NCI-H748 (cell line): ENCODE measurements at regions not wholly inside any gene's neighbourhood (a gene's known extent, or its start where the extent isn't known, plus 50 kb on each side); places are given as distances from the start of the nearest gene placed in this dataset.
"Not testable (repeated sequence)": the region's sequence is repeated elsewhere in the genome, so short reads cannot be mapped to it uniquely, and the experiment has no call there.

ENCODE experiments used
- DNase-seq: peaks from one replicate; lab custom pipeline; 2025; ENCODE audit not compliant: unreplicated experiment; lab: John Stamatoyannopoulos, UW

DNA sequence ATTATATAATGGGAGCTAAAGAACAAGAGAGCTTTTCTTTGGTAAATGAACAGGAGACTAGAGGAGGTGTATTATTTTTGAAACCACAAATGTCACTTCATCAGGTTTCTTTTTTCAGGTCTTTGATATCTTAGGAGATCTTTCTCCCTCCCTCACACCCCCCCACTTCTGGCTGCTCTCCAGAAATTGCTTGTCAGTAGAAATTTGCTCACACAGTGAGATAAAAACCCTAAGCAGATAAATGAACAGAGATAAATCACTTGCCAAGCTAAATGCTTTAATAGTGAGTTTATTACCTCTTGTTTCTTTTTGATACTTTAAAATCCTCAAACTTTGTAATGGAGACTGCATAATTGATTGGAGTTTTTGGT is 421.2 kb upstream of the TENM3 start:
- peak; percentile 45 for DNase-seq

DNA sequence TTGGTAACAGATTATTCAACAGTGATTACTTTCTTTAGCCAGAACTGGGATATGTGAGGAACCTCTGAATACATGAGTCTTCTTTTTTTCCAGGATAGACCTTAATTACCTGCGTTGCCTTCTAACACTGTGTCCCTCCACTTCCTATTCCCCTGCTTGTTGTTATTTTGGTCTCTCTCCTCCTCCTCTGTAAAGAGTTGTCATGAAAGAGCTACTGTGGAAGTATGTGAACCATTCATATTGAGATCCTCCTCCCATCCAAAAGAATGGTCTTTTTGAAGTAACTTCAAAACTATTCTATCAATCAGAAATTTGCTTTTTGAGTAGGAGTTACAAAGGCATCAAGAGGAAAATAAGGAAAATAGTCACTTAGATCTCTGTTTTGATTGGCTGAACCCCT is 420.0 kb upstream of the TENM3 start:
- no peak for DNase-seq

DNA sequence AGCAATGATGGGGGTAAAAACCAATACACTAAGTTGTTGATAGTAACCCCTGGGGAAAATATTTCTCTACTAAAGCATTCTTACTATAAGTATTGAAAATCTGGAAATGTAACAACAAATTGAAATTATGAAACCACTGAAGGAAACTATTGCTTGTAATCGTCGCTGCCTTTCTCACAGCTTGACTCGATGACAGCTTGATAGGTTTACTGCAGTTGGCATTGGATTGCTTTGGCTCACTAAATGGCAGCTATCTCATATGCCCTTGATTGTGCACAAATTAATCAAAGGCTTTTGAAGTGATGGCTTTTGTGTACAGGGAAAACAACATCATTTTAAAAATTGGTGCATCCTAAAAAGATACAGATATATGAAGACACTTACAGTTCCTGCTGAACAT is 419.6 kb upstream of the TENM3 start:
- no peak for DNase-seq

GRCh38 chr4:181825564-181825963 is 417.6 kb upstream of the TENM3 start:
- DNase-seq = no peak

GRCh38 chr4:181827246-181827645 is 416.0 kb upstream of the TENM3 start:
- DNase-seq = peak; percentile 29

- no peak for DNase-seq
Observed at GRCh38 chr4:181830404-181831035, 412.7 kb upstream of the TENM3 start.

GRCh38 chr4:181834071-181834470 is 409.1 kb upstream of the TENM3 start:
- DNase-seq = no peak

GRCh38 chr4:181835348-181835747 is 407.9 kb upstream of the TENM3 start:
- peak; percentile 16 for DNase-seq

GRCh38 chr4:181838253-181838652 is 404.9 kb upstream of the TENM3 start:
- DNase-seq = no peak

DNA sequence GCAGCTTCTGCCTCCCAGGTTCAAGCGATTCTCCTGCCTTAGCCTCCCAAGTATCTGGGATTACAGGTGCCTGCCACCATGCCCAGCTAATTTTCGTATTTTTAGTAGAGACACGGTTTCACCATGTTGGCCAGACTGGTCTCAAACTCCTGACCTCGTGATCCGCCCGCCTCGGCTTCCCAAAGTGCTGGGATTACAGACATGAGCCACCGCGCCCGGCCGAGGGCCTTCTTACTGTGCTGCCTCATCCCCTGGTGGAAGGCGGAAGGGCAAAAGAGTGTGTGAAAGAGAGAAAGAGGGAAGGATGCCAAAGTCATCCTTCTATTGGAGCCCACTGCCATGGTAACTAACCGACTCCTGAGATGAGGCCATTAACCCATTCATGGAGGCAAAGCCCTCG is 399.4 kb upstream of the TENM3 start:
- DNase-seq = not testable (repeated sequence)

DNA sequence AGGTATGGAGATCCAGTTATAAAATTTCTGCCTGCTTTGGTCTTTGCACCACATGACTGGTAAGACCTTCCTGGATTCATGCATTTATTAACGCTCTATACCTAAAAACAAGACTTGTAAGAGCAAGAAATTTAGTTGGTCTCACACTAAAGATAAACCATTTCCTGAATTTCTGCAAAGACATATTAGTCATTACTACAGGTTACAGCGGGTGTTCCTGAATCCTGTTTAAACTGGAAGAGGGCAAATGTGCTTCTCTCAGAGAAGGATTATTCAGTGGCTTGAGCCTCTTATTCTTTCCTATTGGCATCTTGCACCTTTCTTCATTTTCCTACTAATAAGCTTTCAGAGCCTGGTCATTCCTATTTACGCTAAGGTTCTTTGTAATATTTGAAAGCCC is 397.6 kb upstream of the TENM3 start:
- no peak for DNase-seq

DNA sequence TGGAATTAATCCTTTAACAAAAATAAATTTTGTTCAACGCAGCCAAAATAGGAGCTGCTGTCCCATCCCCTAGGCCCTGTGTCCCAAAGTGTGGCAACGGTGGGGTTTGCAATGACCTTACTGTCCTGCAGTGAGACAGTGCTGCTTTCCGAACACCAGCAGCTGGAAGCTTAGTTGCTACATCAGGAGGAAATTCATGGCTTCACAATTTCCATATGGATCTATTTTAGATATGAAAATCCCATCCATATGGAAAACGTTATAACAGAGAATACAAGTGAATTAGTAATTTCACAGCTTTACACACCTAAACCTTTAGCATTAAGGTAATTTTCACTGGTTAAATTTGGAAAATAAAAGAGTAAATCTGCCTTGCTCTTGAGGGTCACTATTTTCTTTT is 396.3 kb upstream of the TENM3 start:
- no peak for DNase-seq

GRCh38 chr4:181848357-181848756 is 394.8 kb upstream of the TENM3 start:
- no peak for DNase-seq

DNA sequence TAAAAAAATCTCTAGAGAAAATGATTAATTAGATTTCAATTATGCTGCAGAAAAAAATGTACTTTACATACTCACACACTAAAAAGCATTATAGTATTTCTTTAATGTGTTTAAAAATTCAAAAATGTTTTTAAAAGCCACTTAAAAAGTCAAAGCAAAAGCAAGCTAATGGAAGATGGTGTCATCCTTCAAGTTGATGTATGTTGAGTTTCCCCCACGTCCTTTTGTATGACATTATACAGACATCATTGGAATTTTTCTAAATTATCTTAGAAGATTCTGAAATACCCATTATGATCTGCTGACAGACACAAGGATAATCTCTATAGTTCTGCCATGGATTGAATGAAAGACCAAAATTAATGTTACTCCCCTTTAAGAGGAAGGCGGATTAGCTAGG is 393.7 kb upstream of the TENM3 start:
- DNase-seq = no peak

GRCh38 chr4:181853881-181854511 is 389.2 kb upstream of the TENM3 start:
- DNase-seq = no peak

DNA sequence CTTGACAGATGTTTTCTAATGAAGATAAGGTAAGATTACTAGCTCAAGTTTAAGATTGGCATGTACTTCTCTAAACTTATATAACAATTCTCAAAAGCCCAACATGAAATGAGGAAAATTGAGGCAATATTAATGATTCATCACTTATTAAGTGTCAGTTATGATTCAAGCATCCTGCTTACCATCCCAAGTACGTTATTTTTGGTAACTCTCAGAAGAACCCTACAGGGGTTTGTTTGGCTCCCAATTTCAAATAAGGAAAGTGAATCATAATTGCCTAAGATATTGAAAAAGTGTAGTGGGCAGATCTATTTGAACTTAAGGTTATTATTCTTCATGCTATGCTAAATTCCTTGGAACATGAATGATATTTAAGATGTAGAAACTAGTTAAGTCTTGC is 387.9 kb upstream of the TENM3 start:
- DNase-seq = no peak

DNA sequence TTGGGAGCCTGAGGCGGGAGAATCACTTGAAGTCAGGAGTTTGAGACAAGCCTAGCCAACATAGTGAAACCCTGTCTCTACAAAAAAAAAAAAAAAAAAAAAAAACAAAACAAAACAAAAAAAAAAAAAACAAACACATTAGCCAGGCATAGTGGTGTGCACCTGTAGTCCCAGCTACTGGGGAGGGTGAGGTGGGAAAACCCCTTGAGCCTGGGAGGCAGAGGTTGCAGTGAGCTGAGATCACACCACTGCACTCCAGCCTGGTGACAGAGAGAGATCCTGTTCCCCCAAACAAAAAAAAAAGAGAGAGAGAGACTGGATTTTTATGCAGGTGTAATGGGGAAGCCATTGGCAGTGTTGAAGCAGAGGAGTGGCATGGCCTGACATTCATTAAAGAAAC is 385.7 kb upstream of the TENM3 start:
- DNase-seq = not testable (repeated sequence)

DNA sequence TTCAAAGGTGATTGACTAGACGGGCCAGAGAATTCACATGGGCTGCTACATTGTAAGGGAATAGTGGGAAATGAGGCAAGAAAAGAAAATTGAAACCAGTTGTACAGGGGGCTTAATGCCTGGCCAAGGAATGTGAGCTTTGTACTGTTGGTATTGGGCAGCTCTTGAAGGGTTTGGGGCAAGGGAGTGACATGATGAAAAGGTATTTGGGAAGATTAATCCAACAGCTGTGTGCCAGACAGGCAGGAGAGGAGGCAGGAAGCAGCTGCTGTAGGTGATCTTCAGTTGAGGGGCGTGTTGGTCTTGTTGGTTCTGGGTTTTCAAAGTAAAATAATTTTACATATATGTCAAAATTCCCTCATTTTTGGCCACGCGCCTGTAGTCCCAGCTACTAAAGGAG is 384.5 kb upstream of the TENM3 start:
- no peak for DNase-seq

- DNase-seq = peak; percentile 15
Observed at GRCh38 chr4:181859439-181859838, 383.8 kb upstream of the TENM3 start.

- peak; percentile 6 for DNase-seq
Observed at GRCh38 chr4:181860157-181860556, 383.0 kb upstream of the TENM3 start.

DNA sequence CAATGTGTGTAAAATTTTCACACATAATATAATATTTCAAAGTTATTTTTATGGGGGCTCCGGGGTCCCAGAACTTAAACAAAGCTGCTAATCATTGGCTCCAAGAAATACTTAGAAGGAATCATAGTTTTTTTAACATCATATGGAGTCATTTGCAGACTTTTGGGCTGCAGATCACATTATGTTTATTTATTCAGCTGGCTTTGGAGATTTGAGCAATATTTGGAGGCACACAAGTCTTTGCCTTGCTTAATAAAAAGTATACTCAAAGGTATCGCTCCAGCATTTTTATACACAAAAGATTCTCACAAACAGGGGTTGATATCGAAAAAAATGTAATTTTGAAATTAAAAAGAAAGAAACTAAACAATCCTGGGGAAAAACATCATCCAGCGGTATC is 382.5 kb upstream of the TENM3 start:
- no peak for DNase-seq

- no peak for DNase-seq
Observed at GRCh38 chr4:181863856-181864255, 379.3 kb upstream of the TENM3 start.

DNA sequence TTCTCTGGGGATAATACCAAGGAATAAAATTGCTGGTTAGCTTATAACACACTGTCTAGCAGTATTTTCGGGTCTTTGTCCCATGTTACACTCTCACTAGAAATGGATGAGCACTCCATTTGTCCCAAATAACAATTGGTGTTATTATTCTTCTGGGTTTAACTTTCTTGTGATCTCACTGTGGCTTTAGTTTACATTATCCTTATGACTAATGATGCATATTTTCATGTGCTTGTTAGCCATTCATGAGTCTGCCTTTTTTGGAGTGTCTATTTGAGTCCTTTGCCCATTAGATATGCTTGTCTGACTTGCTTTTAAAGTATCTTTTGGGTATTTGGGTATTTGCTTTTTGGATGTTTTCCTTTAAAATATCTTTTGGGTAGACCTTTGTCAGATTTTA is 372.9 kb upstream of the TENM3 start:
- no peak for DNase-seq
